HPDE6-E6E7 (cell line): ENCODE measurements at regions not wholly inside any gene's neighbourhood (a gene's known extent, or its start where the extent isn't known, plus 50 kb on each side); places are given as distances from the start of the nearest gene placed in this dataset.
"Not testable (repeated sequence)": the region's sequence is repeated elsewhere in the genome, so short reads cannot be mapped to it uniquely, and the experiment has no call there.

Experiments
- DNase-seq: peaks from one replicate; pipeline ENCODE4 v3.0.0; 2011; ENCODE audit warnings: missing footprints; ENCODE audit errors: extremely low spot score

DNA sequence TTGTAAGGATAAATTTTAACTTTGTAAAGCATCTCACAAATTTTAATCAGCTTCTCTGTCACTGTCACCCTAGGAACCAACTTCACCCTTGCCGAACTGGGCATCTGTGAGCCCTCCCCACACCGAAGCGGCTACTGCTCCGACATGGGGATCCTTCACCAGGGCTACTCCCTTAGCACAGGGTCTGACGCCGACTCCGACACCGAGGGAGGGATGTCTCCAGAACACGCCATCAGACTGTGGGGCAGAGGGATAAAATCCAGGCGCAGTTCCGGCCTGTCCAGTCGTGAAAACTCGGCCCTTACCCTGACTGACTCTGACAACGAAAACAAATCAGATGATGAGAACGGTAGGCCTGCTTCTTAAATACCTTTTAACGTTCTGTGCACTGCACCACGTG lies 916.3 kb upstream of the WWC1 start:
- no peak for DNase-seq

DNA sequence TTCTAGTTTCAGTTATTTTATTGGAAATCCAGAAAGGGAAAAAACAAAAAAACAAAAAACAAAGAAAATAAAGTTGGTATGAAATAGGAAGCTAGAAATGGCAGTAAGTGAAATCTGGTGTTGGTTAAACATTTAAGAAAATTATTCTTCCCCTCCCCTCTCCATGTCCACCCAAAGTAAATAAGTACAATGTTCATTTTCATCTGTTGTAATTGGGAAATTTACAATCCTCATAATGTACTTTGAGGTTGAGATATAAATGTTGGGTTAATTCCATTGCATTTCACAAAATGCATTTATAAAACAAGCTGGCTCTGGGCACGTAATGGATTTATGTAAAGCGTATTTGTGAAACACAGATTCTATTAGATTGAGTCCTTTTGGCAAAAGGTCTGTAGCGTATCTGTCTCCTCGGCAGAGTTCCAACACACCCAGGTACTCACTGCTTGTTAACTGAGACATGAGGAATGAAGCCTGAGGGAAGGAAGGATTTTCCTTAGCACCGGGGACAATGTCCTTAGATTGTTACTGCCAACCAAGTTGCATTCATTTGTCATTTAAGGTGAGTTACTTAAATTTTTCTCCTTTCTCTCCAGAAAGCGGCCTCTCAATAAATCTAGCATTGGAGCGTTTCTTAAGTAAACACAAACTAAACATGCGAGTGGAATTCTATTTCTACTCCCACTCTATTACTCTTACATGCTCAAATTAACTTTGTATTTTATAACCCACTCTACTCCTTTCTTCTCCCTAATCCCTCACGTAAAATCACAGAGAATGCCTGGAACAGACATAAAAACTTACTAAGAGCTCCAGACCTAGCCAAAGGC lies 912.3 kb upstream of the WWC1 start:
- no peak for DNase-seq

DNA sequence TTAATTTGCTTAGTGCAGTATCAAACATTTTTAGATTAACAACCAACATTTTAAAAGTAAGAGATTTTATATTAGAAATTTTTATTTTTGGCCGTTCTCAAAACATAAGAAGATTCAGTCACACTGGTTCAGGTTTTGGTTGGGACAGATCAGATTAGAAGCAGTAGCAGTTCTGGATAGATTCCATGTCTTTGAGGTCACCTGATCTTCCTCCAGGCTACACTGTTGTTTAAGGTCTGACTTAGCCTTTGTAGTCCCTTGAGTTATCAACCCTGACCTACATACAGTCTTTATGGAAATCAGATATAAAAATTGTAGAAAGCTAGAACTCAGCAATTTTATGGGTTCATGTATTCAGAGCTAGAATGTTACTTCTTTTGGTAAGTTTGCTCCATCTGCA lies 910.0 kb upstream of the WWC1 start:
- no peak for DNase-seq

DNA sequence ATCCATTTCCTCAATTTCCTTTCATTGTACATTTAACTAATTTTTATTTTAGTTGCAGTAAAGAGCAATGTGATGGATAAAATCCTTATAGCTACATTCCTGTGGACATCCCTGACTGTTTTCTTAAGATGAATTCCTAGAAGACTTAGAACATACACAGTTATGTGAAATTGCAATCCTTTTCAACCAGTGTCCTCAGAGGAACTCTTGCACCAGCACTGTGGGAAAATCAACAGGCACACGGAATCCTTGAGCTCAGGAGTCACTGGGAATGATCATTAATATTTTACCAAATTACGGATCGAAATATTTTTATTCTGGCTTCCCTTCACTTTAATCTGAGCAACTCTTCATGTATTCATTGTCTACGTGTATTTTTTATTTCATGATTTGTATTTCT lies 901.9 kb upstream of the WWC1 start:
- no peak for DNase-seq

DNA sequence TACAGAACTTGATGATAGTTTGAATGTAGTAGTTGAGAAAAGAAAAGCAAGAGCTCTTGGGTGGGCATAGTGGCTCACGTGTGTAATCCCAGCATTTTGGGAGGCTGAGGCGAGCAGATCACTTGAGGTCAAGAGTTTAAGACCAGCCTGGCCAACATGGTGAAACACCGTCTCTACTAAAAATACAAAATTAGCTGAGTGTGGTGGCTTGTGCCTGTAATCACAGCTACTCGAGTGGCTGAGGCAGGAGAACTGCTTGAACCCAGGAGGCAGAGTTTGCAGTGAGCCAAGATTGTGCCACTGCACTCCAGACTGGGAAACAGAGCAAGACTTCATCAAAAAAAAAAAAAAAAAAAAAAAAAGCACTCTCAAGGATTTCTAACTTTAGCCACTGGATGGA lies 900.2 kb upstream of the WWC1 start:
- DNase-seq, result not testable (repeated sequence)

DNA sequence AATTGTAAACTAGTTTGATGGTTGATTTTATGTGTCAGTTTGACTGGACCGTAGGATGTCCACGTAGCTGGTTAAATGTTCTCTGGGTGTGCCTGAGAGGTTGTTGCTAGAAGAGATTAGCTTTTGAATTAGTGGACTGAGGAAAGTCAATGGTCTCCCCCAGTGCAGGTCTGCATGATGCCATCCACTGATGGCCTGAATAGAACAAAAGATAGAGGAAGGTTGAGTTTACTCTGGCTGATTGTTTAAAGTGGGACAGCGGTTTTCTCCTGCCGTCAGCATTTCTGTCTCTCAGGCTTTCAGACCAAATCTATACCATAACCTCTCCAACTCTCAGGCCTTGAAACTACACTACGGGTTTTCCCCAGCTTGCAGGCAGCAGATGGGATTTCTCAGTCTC lies 899.2 kb upstream of the WWC1 start:
- no peak for DNase-seq

DNA sequence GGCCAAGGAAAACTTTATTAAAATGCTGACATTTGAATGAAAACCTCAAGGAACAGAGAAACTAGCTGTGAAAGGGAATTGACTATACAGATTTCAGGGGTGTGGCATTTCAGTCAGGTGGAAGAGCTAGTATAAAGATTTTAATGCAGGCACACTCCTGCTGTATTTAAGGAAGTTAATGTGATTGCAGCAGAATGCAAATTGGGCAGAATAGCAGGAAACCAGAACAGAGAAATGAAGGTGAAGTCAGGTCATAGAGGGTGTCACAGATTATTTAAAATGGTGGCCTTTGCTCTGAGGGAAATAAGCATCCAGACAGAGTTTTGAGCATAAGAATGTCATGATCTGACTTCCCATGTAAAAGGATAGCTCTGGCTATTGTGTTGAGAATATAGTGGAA lies 898.1 kb upstream of the WWC1 start:
- DNase-seq, result no peak

DNA sequence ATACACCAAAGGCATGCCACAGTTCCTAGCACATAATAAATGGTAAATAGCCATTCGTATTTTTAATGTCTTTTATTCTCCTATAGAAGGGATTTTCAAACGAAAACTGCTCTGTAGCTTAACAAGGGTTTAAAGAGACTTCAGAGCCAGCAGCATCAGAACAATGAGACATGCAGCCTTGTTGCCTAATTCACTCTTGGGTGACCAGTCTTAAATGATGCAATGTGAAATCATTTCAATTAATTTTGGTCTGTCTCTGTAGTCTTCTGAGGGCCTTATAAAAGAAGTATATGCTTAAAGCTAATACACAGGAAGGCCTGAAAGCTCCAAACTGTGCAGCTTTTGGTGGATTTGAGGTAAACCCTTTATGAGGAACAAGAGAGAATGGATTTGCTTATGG lies 888.8 kb upstream of the WWC1 start:
- no peak for DNase-seq

DNA sequence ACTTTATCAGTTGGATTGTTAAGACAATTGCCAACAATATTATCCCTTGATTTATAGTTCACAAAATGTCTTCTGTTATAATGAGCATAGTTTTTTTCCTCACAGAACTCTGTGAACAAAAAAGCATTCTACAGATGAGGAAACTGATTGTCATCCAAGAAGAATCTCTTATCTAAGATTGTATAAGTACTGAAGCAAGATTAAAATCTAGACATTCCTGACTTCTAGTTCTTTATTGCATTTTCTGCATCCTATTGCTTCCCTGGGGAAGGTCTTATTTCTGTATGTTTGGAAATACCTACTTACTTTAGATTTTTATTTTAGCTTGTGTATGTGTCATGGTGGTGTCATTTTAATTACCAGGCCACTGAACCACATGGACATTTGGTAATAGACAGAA lies 884.9 kb upstream of the WWC1 start:
- DNase-seq, result no peak

DNA sequence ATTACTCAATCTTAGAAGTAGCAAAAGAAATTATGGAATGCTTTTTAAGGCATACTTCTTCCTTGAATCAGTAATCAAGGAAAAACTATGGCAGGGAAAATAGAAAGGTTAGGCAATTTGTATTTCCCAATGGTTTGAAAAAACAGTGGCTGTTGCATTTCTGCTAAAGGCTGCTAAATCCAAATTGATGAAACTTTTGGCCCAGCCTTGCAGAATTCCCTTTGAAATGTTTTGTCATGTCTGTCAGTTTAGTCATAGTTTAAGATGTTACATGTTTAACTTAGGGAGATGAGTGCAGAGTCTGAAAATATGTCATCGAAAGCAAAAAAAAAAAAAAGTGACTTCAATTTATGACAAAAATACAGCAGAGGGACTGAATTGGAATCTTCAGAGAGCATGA lies 878.9 kb upstream of the WWC1 start:
- no peak for DNase-seq

DNA sequence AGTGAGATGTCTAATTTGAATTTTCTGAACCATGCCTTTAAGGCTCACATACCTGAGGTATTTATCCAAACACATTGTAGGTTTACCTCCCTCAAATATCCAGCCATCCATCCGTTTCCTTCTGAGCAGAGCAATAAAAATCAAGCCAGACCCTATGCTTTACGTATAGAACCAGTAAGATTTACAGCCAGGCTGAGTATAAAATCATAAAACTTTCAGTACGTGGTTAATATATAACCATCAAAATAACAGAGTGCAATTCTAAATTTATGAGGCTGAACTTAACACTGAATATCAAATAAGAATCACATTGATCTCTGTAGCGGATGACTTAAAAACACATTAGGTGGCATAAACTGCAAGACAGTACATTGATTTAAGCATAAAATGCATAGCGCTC lies 877.9 kb upstream of the WWC1 start:
- DNase-seq, result no peak

DNA sequence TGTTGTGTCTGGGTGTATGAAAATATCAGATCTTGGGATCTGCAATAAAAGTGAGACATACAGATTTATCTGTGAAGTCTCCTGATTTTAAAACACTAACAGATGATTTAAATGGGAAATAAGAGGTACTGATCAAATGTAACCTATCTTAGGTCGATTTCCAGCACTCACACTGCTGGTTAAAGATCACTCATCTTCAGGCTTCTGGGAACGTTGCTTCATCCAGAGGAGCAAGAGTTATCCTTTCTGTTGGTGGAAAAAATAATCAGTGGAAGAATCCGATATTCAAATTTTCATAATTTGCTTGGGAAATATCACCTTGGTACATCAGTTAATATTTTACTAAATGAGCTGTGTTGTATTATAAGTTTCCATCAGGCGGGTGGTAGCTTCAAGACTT lies 876.8 kb upstream of the WWC1 start:
- DNase-seq, result no peak

DNA sequence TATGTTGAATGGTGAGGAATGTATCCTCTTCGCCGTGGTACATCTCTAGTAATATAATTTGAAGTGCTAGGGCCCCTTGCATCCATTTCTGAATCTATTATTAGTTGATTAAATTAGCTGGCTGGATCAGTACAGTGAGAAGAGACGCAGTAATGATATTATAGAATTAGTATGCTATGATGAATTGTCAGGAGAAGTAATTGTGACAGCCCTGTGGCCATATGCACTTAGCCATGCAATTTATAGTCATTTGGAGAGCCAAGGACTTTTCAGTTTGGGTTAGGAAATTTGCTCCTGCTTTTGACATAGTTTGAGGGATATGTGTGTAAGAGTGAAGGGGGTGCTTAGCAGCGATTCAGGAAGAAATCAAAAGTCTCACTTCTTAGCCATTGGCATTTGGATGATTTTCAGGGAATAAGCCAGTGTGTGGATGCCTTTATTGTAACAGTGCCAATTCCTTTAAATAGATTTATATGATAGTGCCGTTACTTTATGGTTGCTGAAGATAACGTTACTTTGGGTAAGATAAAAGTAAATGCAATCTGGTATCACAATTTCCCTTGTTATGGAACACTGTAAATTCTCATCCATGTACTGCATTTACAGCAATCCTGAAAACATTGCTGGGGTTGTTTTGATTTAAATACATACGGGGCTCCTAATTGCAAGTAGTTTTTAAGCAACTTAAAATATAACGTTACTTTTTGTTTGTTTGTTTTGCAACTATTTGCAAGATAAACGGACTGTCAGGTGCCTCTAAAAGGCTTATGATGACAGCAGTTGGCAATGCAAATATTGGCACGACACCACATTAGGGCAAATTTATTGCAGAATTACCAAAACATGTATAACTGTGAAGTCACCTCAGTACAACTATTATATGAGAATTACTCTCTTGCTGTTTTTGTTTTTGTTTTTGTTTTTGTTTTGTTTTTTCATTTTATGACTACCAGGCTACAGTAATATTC lies 875.4 kb upstream of the WWC1 start:
- no peak for DNase-seq

DNA sequence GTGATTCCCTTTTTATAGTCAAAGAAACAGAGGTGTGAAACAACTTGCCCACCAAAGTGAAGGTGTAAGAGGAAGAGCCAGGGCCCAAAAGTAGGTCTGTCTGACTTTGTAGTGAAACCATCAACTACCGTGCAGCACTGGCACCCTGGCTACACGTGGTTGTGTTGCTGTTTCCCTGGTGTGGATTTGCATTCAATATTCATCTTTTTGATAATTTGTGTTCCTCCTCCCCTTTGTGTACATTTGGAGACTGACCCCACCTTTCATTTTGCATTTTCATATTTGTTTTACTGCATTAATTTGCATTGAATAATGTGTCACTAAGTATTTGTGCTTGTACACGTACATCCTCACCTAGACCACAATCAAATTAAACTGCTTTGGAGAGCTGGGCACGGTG lies 873.8 kb upstream of the WWC1 start:
- no peak for DNase-seq

DNA sequence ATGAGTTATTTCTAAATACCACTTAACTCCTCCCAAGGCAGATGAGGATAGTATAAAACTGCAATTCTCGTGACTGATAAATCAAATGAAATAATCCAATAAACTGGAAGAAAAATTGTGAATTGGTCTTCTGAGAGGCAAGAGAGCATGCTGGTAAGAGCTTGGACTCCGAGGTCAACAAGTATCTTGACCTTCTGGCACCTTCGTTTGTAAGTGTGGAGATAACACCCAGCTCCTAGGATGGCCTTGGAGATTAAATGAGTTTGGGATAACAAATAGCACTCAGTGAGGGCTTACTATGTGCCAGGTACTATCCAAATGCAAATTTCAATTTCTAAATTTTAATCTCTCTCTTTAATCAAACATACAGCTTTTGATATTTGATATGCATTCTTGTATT lies 866.3 kb upstream of the WWC1 start:
- DNase-seq, result no peak

DNA sequence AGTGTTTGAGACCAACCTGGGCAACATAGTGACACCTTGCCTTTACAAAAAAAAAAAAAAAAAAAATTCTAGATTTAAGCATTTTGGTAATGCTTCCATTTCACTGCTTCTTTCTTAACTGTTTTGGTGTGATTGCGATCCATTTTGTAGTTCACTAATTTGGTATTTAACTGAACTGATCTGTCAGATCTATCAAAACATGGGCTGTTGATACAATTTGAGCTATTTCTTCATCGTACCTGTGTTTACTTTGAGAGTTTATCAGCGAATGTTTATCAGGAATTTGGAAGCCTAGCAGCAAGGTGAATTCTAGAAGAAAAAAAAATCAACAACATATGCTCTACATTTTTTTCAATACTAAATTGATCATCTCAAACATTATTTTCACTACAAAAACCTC lies 864.9 kb upstream of the WWC1 start:
- DNase-seq, result no peak

DNA sequence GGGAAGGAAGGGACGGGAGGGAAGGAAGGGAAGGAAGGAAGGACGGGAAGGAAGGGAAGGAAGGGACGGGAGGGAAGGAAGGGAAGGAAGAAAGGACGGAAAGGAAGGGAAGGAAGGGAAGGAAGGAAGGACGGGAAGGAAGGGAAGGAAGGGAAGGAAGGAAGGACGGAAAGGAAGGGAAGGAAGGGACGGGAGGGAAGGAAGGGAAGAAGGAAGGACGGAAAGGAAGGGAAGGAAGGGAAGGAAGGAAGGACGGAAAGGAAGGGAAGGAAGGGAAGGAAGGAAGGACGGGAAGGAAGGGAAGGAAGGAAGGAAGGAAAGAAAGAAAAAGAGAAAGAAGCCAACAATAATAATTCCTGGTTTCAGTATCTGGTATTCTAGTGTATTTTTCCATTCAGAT lies 863.8 kb upstream of the WWC1 start:
- DNase-seq, result not testable (repeated sequence)

DNA sequence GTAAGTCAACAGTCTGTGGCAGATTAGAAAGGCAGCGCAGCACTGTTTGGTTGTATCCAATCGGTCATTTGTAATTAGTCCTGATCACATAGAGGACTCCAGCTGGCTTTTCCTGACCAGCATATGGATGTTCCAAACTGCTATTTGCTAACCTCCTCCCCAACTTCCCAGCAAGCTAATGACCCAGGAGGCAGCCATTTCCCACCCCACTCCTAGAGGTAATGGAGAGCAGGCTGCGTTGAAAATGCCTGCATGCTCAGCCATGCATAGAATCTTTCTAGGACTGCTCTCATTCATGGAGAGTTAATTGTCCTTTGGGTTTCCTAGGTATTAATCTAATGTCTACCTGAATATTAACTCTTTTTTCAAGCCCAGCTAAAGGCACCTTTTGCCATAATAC lies 850.6 kb upstream of the WWC1 start:
- DNase-seq, result no peak

DNA sequence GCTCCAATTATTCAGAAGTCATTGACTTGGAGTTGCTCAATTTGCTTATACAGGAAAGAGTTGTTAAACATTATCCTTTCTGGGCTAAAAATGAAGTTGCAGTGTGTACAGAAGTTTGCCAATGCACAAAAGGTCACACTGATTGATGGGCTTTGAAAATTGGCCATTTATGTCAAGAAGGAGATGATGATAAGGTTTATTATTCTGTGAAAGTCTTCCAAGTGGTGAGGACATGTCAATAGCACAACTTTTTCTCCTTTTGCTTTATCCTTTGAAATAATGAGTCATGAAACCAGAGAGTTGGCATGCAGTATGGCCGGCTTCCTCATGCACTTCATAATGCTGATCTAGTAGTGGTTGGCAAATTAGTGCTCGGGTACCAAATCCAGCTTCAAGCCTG lies 848.5 kb upstream of the WWC1 start:
- DNase-seq, result no peak

DNA sequence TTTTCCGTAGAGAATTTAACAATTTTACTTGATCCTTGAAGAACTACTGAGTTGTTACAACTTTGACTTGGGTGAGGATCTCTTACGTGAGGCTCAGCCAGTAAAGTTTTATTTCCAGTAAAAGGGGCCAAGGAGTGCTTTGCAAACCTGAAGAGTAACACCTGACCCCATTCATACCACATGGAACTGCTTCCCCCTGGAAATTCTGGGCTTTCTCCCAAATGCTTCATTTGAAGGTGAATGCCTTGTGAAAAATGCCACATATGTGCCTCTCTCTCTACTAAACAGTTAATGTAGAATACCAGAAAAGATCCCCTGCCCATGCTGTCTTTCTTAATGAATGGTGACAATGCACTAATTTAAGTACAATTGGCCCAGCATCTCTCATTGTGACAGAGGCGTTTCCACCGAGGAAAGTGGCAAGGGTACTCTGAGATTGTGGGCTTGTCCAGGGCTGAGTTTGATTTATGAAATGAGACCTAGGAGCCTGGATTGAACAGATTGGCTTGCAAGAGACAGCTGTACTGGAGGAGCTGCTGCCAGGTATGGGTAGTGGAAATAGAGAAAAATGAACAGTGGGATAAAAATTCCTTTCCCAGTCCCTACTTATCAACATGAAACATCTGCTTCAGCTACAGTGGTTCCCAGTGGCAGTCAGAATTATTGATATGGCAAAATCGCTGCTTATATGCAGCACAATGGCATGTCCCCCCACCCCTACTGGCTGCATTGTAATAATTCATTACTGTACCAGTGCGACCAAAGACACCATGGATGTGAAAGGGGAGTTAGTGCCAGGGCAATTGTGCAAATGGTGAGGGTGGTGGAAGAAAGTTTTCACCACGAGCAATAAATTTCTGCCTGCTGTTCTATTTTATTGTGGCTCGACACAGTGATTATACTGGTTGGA lies 843.7 kb upstream of the WWC1 start:
- no peak for DNase-seq

DNA sequence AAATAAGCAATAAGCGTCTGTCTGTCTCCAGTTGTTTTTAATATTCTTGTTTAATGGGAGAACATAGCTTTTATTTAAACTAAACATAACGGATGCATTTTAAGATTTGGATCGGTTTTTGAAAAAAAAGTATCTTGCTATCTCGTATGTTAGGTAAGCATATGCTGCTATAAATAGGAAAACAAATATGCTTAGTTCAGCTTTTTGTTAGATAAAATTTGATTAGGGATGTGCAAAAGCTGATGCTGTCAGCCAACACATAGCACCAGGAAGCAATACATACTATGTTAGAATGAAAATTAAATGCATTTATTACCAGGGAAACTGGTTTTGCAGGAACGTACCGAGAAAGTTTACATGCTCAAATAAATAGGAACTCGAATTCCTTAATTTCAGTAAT lies 843.1 kb upstream of the WWC1 start:
- no peak for DNase-seq

DNA sequence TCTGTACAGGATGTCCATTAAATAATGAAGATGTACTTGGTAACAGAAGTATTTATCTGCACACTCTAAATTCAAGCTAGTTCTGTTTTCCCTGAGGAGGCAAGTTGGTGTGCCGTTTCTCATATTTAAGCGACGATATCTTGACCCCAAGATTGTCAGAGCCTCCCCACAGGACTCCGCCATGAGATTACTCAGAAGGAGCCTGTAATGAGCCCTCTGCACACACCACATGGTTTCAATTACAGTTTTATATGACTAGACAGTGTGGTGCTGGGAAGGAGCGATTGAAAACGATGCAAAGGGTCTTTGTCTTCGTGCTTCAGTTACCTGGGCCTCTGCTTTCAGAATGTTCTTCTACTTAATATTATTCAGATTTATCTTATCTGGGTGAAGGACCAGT lies 840.4 kb upstream of the WWC1 start:
- no peak for DNase-seq
